GM21360 (cell line): ENCODE measurements at regions not wholly inside any gene's neighbourhood (a gene's known extent, or its start where the extent isn't known, plus 50 kb on each side); places are given as distances from the start of the nearest gene placed in this dataset.
"Not testable (repeated sequence)": the region's sequence is repeated elsewhere in the genome, so short reads cannot be mapped to it uniquely, and the experiment has no call there.

ENCODE experiments used
- ATAC-seq: cut with Tn5 transposase; IDR thresholded peaks from one replicate; pipeline ENCODE4 v1.9.1; 2021; ENCODE audit warnings: mild to moderate bottlenecking, moderate library complexity; ENCODE audit not compliant: unreplicated experiment

GRCh38 chr2:125681576-125681975 is 974.4 kb upstream of the GYPC start:
- ATAC-seq = no peak

- ATAC-seq = no peak
These were observed 973.8 kb upstream of the GYPC start for GRCh38 chr2:125681976-125682805.

GRCh38 chr2:125684256-125684655 is 971.7 kb upstream of the GYPC start:
- no peak for ATAC-seq

- no peak for ATAC-seq
These were observed 971.0 kb upstream of the GYPC start for GRCh38 chr2:125684932-125685331.

GRCh38 chr2:125696560-125696959 is 959.4 kb upstream of the GYPC start:
- no peak for ATAC-seq

GRCh38 chr2:125698280-125698679 is 957.7 kb upstream of the GYPC start:
- no peak for ATAC-seq

- ATAC-seq = no peak
These were observed 954.9 kb upstream of the GYPC start for GRCh38 chr2:125701070-125701469.

GRCh38 chr2:125707611-125708010 is 948.3 kb upstream of the GYPC start:
- ATAC-seq = no peak

- no peak for ATAC-seq
These were observed 945.4 kb upstream of the GYPC start for GRCh38 chr2:125710561-125710960.

GRCh38 chr2:125711075-125711474 is 944.9 kb upstream of the GYPC start:
- no peak for ATAC-seq

GRCh38 chr2:125713533-125713932 is 942.4 kb upstream of the GYPC start:
- ATAC-seq = no peak

GRCh38 chr2:125721072-125721721 is 934.8 kb upstream of the GYPC start:
- ATAC-seq = no peak

GRCh38 chr2:125730921-125731320 is 925.0 kb upstream of the GYPC start:
- no peak for ATAC-seq

- ATAC-seq = no peak
These were observed 919.7 kb upstream of the GYPC start for GRCh38 chr2:125736306-125736705.

- ATAC-seq = no peak
These were observed 910.4 kb upstream of the GYPC start for GRCh38 chr2:125745514-125745913.

- no peak for ATAC-seq
These were observed 909.4 kb upstream of the GYPC start for GRCh38 chr2:125746321-125747164.

- no peak for ATAC-seq
These were observed 908.9 kb upstream of the GYPC start for GRCh38 chr2:125747165-125747425.

- no peak for ATAC-seq
These were observed 899.5 kb upstream of the GYPC start for GRCh38 chr2:125756431-125756830.

- no peak for ATAC-seq
These were observed 859.2 kb upstream of the GYPC start for GRCh38 chr2:125796784-125797183.

- ATAC-seq = no peak
These were observed 858.8 kb upstream of the GYPC start for GRCh38 chr2:125797192-125797591.

GRCh38 chr2:125822746-125823145 is 833.2 kb upstream of the GYPC start:
- no peak for ATAC-seq

- not testable (repeated sequence) for ATAC-seq
These were observed 830.2 kb upstream of the GYPC start for GRCh38 chr2:125825781-125826180.
